ENCODE measurements at regions not wholly inside any gene's neighbourhood (a gene's known extent, or its start where the extent isn't known, plus 50 kb on each side); places are given as distances from the start of the nearest gene placed in this dataset.

DNA sequence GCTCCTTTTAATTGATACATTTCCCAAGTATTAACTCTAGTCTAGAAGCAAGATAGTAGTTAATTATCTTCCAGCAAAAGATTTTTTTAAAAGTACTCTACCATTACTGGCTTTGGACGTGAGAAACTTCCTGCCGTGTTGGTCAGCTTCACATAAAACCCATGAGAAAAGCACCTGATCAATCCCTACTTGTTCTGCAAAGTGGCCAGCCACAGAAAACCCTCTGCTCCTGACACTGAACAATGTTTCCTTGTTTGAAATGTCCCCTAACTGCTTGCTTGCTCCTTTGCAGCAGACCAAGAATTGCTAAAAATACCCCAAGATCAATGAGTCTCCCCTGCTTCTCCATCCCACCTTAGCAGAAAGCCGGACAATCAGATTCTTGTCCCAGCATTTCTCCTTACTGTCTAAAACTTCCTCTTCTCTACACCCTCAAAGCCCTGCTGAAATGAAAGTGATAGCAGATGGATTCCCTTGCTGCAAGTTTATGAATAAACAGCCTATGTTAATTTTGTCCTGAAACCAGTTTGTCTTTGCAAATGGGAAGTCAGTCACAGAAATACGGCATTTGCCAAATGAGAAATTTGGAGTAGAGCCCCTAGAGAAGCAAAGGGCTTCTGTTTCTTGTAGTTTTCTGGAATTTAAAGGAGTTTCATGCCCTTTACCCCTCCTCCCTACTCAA, 207.1 kb upstream of the ARHGAP20 start:
- DNase-seq = peak; percentile 28

DNA sequence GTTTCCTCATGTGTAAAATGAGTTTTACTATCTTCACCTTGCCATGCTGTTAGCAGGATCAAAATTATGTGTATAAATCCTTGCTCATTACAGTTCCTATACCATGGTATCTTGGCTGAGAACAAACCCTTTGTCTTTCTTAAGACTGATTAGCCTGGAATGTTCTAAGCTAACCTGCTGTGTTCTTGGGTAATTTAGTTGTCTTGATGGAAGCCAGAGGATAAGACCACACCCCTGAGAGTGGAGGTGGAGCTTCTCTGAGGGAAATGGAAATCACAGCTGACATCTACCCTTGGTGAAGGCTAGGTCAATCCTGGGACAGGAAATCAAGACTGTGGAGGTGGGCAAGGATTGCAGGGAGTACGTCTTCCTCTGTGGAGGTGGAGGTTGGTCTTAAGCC, 206.1 kb upstream of the ARHGAP20 start:
- DNase-seq = no peak

DNA sequence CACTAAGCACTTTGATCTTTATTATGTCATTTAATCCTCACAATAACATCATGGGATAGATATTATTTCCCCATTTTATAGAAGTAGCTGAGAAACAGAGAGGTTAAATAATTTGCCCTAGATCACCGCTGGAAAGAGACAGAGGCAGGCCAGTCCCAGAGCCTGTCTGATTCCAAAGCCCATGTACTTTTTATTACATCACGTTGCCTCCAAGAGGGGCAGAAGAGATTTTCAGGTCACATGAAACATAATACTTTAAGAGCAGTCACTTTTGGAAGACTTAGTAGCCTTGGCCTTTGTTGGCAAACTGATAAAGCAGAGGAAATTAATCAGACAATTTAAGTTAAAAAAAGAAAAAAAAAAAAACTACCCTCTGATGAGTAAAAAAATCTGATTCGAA, 200.2 kb upstream of the ARHGAP20 start:
- DNase-seq = no peak

DNA sequence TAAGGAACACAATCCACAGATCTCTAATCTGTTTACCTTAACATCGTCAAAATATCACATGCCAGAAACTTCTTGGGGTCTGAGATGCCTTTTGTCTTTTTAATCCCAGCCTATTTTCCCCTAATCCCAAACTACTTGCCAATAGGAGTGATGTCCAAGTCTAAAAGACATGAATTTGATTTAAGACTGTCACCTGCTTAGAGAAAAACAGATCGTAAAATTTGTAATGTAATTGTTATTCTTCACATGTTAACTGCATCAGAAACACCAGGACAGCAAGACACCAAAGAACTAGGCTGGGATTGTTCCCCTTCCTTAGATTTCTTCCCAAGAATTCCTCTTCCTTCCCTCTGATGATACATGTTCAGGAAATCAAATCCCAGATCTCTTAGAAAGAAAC, 198.1 kb upstream of the ARHGAP20 start:
- no peak for DNase-seq

DNA sequence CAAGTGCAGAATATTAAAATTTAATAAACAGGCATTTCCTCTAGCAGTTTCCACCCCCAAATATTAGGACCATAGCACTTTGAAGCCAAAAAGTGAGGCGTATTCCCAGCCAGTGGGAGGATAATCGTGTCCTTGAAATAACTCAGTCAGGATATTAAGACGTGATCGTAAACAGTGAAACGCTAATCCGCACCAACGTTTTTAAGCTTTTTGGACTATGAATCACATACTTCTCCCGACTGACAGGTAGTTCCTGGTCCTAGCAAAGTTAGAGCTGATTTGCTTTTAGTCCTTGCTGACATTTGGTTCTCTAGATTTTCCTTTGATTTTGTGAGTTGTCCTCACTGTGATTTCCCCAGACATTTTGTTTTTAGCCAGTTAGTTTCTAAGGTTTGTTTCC, 197.1 kb upstream of the ARHGAP20 start:
- peak; percentile 24 for DNase-seq

DNA sequence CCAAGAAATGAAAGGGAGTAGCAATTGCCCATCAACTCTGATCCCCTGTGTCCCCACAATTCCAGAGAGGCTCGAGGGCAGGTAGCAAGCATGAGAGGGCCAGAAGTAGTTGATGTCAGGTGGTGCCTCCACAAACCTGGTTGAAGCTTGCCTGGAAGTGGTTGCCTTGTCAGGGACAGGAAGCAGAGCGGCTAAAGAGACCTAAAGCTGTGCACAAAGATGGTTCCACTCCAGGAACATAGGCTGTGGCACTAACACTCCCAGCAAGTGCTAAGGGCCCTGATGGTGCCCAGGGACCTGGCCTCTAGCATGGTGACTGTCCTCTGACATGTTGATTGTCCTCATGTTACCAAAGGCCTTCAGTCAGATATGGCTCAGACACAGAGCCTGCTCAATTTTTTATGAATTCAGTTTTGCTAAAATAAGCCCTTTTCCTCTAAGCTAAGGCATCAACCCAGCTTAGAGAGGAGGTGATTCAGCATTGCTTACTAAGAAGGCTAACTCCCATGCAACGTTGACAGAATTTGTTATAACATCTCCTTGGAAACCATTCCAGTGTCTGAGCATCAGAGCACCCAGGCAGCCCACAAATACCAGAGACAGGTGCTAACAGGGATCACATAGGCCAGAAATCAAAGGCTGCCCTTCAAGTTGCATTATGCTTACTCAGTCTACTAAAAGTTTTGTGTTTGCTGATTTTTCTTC, 196.3 kb upstream of the ARHGAP20 start:
- peak; percentile 43 for DNase-seq

DNA sequence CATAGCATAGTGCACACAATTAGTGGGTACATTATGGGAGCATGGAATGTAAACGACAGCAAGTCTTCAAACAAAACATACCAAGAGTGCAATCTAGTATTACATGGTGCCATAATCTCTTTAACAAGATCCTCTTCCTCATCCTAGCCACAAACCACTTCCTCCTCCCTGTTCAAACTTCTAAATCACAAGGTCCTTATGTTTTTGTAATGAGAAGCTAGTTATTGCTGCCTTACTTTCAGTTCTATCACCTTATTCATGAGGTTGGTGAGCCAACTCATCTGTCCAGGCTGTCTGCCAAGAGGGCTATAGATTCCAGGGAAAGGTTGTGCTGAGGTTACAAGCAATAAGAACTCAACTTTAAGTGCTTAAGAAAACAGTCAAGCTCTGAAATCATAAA, 195.4 kb upstream of the ARHGAP20 start:
- DNase-seq = peak; percentile 49

DNA sequence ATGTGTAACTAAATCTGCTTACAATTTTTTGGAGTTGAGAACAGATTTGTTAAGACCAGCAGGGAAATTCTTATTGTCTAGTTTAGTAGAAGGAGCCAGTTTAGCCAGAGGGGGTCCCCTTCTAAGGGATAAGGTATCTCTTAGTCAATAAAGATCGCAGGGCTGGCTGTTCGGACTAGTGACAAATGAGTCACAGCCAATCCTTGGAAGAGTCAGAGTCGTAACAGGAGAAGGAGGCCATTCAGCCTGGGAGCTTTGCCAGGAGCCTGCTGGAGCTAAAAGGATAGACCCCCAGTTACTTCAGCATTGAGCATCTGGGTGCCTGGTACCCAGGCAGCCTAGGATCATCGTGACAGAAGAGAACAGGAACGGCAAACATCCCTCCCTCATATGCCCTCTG, 191.6 kb upstream of the ARHGAP20 start:
- DNase-seq = peak; percentile 67

DNA sequence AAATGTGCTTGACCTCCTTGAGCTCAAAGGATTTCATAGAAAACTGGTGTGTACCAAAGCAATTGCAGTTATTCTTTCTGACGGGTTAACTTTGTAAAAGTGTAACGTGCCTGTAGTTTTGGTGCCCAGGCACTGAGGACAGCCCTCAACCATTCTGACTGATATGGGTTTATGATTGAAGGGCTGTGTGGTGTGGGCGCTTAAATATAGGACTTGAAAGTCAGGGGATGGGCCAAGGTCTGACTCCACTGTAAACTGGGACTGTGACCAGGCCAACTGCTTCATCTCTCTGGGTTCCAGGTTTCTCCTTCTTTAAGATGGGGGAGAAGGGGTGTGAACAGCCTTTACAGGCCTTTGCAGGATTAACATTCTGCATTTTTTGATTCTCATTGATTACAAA, 191.1 kb upstream of the ARHGAP20 start:
- DNase-seq = no peak

DNA sequence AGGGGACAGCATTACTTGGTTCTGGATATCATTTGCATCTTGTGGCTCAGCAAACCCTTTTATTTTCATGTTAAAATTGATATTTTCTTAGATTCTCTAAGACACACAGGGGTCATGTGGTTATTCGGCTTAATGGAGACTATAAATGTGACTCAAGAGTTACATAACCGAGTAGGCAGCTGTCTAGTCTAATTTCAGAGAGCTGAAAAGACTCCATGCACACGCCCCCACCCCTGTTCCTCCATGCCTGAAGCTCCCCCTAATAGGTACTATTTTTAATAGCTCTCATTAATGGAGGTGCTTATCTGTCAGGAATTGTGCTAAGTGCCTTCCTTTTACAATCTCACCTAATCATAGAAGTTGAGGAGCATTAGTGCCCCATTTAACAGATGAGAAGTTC, 189.2 kb upstream of the ARHGAP20 start:
- DNase-seq = peak; percentile 28

DNA sequence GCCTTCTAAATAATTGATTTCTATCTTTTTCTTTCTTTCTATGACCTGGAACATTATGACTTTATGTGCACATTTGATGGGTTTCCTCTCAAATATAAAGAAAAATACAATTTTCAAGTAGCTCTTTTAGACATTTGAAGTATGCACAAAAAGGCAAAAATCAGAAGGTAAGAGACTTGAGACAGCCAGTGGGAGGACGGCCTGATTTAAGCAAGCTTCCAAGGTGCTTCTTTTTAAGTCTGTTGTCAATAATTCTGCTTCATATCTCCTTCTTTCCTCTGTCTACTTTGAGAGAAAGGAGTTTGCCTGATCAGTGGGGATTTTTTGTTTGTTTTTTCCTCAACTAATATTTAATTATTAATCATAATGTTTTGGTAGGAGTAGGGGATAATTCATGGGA, 188.2 kb upstream of the ARHGAP20 start:
- no peak for DNase-seq

DNA sequence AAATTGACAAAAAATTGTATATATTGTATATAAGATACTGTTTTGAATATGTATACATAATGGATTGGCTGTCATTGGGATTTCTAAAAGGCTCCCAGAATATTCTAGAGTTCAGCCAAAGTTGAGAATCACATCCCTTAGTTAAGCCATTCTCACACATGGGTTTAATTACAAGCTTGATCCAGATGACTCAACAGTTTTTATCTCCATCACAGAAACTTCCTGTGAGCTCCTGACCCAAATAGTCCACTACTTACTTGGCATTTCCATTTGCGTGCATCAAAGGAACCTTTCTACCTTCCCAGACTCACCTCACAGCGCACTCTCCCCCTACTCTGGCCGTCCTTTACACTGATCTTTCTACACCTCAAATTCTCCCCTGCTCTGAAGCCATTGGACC, 184.8 kb upstream of the ARHGAP20 start:
- DNase-seq = peak; percentile 38

DNA sequence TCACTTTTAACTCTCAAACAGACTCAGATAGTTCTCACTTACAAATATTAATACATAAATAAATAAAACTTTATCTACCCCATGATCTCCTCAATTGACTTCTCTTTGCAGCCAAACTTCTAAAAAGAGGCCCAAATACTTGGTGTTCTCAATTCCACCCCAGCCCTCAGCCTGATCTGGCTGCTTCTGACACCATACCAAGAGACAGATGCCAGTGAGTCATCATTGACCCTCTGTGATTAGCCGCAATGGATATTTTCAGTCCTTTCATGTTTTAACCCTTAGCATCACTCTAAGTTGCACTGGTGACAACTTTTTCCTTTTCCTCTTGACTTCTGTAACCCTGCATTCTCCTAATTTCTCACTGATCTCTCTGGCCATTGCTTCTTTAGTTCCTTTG, 184.1 kb upstream of the ARHGAP20 start:
- no peak for DNase-seq

DNA sequence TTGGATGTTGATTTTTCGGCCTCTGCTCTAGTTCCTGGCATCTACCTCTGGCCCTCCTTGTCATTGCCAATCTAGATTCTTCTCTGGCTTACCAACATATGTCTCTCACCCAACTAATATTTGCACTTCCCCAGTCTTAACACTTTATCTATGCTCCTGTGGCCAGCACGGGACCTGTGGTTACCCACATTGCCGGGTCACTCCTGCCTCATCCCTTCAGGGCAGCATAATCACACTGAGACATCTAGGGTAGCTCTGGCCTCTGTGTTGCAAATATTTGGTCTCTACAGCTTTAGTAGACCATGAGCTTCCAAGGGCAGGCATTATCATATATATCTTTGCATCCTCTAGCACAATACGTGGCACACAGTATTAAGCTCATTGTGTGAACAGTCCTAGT, 182.0 kb upstream of the ARHGAP20 start:
- DNase-seq = no peak

DNA sequence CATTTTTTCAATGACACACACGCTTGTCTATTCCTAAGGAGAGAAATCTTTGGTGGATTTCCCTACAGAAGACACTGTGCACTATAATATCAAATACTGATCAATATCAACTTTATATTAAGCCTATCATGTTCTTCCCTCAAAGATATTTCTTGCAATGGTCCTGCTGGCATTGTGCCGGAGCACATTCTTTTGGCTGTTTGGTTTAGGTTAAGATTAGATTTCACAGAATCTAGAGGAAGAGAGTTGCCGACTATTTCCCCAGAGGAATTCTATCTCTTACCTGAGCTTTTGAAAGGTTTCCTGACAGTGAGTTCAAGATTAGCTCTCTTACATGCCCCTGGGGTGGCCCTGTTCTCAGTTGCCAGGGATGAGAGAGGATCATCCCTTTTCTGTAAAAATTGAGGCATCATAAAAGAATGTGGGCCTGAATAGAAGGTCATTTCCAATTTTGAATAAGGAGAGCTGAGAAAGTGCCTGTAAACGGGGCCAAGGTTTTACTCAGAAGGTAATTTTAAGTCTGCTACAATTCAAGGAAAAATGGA, 180.6 kb upstream of the ARHGAP20 start:
- no peak for DNase-seq

DNA sequence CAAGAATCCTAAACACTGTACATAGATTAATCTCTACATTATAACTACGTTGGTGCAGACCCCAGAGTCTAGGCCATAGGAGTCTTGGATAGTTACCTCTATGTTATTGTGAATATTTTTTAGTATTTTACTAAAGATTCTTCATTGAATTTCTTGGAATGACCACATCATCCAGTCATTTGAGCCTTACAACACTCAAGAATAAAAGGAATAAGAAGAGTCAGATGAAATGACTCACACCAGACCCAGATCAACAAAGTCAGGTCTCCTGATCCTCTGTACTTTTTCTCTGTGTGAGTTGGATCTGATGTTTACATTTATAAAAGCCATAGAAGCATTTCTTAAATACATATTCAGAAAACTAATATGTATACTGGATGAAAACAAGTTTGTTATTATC, 179.2 kb upstream of the ARHGAP20 start:
- no peak for DNase-seq

DNA sequence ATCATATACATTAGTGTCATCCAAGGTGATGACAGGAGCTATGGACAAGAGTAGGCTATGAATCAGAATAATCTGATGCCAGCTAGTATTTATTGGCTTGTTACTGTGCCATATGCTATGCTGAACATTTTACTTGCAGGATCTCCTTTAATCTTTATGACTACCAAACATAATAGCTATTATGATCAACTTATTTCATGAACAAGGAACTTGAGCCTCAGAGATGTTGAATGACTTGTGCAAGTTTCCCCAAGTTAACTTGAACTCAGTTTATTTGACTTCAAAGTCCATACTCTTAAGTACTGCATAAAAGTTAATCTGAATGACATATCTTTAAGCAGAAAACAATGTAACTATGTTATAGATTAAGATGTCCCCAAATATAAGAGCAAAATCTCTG, 178.8 kb upstream of the ARHGAP20 start:
- DNase-seq = no peak

DNA sequence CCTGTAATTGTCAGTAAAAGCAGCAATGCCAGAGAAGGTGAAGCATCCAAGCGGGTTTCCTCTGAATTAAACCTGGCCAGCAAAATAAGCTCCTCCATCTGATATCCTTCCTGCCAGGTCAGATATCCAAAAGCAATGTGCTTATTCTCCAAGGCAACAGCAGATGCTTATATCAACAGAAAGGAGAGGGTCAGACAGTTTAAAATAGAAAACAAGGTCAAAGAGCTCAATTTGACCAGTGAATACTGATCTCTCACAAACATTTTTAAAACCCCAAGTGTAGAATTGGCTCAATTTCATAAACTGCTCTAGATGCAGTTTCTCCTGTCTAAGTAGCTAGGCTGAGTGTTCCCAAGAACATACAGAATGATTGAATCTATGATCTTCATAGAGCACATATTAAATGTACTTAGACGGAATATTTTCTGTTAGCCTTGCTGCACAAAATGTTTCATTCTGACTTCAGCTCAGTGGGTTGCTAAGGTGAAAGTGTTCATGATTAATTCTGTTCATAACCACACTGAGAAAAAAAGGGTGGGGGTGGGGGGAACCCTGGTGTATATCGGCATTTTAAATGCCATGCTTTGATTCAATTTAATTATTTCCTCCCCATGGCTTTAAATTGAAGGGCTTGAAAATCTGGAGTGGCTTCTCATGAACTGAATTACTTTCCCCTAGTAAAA, 174.2 kb upstream of the ARHGAP20 start:
- peak; percentile 49 for DNase-seq

DNA sequence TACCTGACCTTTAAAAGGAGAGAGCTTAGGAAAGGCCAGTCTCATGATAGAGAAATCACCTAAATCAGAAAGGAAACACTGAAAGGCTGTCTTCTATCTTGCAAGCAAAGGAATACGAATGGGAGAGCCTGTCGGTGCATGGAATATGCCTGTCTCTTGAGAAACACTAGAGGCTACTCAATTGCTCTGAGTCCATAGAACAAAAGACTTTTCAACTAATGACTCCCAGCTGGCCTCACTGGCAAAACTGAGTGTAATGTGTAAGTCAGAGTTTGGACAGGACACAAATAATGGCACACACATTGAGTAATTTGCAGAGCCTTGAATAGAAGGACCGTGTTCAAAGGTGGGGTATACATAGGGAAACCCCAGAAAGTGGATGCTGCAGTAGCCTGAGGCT, 171.0 kb upstream of the ARHGAP20 start:
- DNase-seq = peak; percentile 52

DNA sequence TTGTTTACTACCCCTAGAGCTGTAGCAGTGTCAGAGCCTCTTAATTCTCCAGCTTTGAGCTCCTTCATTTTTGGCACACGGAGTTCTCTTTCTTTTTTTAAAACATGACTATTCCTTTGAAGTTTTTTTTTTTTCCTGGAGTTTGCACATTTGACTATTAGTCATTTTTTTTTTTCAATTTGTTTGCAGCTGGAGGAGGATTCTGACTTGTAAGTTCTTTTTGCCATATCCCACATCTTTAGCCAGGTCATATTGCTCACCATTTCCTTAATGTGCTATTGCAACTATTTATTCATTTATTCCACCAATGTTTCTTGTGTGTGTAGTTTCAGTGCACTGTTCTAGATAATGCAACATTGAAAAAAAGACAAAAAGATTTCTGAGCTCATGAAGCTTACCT, 166.3 kb upstream of the ARHGAP20 start:
- no peak for DNase-seq

DNA sequence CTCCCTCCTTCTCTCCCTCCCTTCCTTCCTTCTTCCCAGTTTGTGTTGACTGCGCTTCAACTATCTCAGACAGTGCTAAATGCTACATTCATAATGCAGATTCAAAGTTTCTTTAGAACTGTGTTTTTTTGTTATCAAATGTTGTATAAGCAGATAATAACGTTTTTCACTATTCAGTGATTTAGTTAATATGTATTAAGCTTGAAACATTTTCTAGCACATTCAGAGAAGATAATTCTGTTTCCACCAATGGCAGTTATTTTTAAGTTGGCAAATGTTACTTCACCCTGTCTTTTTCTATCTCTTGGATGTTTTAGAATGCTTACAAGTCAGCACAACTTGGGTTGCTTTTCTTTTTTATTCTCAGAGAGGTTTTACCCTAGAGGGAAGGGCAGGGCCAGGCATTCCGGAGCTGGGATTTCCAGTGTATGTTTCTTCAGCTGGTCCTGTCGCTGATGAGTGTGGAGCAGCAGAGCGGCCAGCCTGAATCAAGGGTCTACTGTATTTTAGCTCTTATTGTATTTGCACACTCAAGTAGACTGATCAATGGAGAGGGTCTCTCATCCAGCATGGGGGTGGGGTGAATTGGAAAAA, 162.3 kb upstream of the ARHGAP20 start:
- no peak for DNase-seq

DNA sequence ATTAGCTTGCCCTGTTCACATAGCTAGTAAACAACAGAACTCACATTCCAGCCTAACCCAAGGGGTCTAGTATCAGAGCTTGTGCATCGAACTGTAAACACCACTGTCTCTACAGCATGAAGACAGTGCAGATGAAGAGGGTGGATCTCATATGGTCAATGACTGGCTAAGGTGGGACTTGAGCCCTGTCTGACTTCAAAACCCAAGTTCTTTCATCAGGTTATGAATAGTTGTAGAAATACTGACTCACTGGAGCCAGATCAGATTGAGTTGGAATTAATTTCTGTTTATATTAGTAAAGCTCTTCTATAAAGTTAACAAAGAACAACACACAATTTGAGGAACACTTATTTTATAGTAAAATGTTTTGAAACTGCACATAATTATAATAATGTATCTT, 161.7 kb upstream of the ARHGAP20 start:
- DNase-seq = no peak
